NCI-H1694 (cell line): ENCODE measurements at regions not wholly inside any gene's neighbourhood (a gene's known extent, or its start where the extent isn't known, plus 50 kb on each side); places are given as distances from the start of the nearest gene placed in this dataset.
A peak's percentile ranks its signal among the peaks of the same experiment; 100 is the strongest.
"Not testable (repeated sequence)": the region's sequence is repeated elsewhere in the genome, so short reads cannot be mapped to it uniquely, and the experiment has no call there.

Experiments used
- DNase-seq: peaks from one replicate; lab custom pipeline; 2025; lab: John Stamatoyannopoulos, UW

GRCh38 chr10:50999163-50999562 lies 75.1 kb upstream of the PRKG1 start:
- DNase-seq = no peak

- no peak for DNase-seq
Measured at GRCh38 chr10:51000164-51000563, 74.1 kb upstream of the PRKG1 start.

- no peak for DNase-seq
Measured at GRCh38 chr10:51000976-51001375, 73.3 kb upstream of the PRKG1 start.

GRCh38 chr10:51001587-51001986 lies 72.7 kb upstream of the PRKG1 start:
- peak; percentile 37 for DNase-seq

GRCh38 chr10:51002469-51002868 lies 71.8 kb upstream of the PRKG1 start:
- no peak for DNase-seq

GRCh38 chr10:51004776-51005175 lies 69.5 kb upstream of the PRKG1 start:
- no peak for DNase-seq

- DNase-seq = no peak
Measured at GRCh38 chr10:51005551-51005950, 68.7 kb upstream of the PRKG1 start.

GRCh38 chr10:51006686-51007085 lies 67.6 kb upstream of the PRKG1 start:
- no peak for DNase-seq

- no peak for DNase-seq
Measured at GRCh38 chr10:51007781-51008180, 66.5 kb upstream of the PRKG1 start.

GRCh38 chr10:51008346-51008745 lies 65.9 kb upstream of the PRKG1 start:
- DNase-seq = no peak

- DNase-seq = peak; percentile 37
Measured at GRCh38 chr10:51010977-51011376, 63.3 kb upstream of the PRKG1 start.

GRCh38 chr10:51012073-51012472 lies 62.2 kb upstream of the PRKG1 start:
- DNase-seq = no peak

GRCh38 chr10:51014680-51015389 lies 59.5 kb upstream of the PRKG1 start:
- DNase-seq = no peak

GRCh38 chr10:51015390-51015754 lies 58.9 kb upstream of the PRKG1 start:
- not testable (repeated sequence) for DNase-seq

- DNase-seq = no peak
Measured at GRCh38 chr10:51020200-51020599, 54.1 kb upstream of the PRKG1 start.

- DNase-seq = no peak
Measured at GRCh38 chr10:51022933-51023585, 51.2 kb upstream of the PRKG1 start.

GRCh38 chr10:51023636-51024035 lies 50.7 kb upstream of the PRKG1 start:
- no peak for DNase-seq
